HG02840 (cell line): ENCODE measurements at regions not wholly inside any gene's neighbourhood (a gene's known extent, or its start where the extent isn't known, plus 50 kb on each side); places are given as distances from the start of the nearest gene placed in this dataset.
A peak's percentile ranks its signal among the peaks of the same experiment; 100 is the strongest.
"Not testable (repeated sequence)": the region's sequence is repeated elsewhere in the genome, so short reads cannot be mapped to it uniquely, and the experiment has no call there.

Experiments used
- ATAC-seq: cut with Tn5 transposase; IDR thresholded peaks from one replicate; pipeline ENCODE4 v1.9.1; 2021; ENCODE audit warnings: mild to moderate bottlenecking, moderate library complexity, moderate number of reproducible peaks; ENCODE audit not compliant: unreplicated experiment, low FRiP score

GRCh38 chr4:170743633-170744032 lies 653.9 kb upstream of the AADAT start:
- no peak for ATAC-seq

GRCh38 chr4:170741856-170742255 lies 652.1 kb upstream of the AADAT start:
- ATAC-seq: no peak

GRCh38 chr4:170736710-170737109 lies 647.0 kb upstream of the AADAT start:
- ATAC-seq: no peak

GRCh38 chr4:170729897-170730296 lies 640.1 kb upstream of the AADAT start:
- ATAC-seq: no peak

- no peak for ATAC-seq
Observed at GRCh38 chr4:170729236-170729635, 639.5 kb upstream of the AADAT start.

- ATAC-seq: no peak
Observed at GRCh38 chr4:170724191-170724590, 634.4 kb upstream of the AADAT start.

GRCh38 chr4:170723171-170723570 lies 633.4 kb upstream of the AADAT start:
- no peak for ATAC-seq

GRCh38 chr4:170721812-170722373 lies 632.1 kb upstream of the AADAT start:
- ATAC-seq: no peak

- ATAC-seq: no peak
Observed at GRCh38 chr4:170716868-170717267, 627.1 kb upstream of the AADAT start.

GRCh38 chr4:170705907-170706306 lies 616.2 kb upstream of the AADAT start:
- ATAC-seq: no peak

- no peak for ATAC-seq
Observed at GRCh38 chr4:170700064-170700463, 610.3 kb upstream of the AADAT start.

GRCh38 chr4:170698334-170698733 lies 608.6 kb upstream of the AADAT start:
- ATAC-seq: peak; percentile 60

- peak; percentile 14 for ATAC-seq
Observed at GRCh38 chr4:170697845-170698244, 608.1 kb upstream of the AADAT start.

- ATAC-seq: no peak
Observed at GRCh38 chr4:170697045-170697444, 607.3 kb upstream of the AADAT start.

GRCh38 chr4:170691168-170691567 lies 601.4 kb upstream of the AADAT start:
- no peak for ATAC-seq

- ATAC-seq: no peak
Observed at GRCh38 chr4:170687751-170688150, 598.0 kb upstream of the AADAT start.

- not testable (repeated sequence) for ATAC-seq
Observed at GRCh38 chr4:170685701-170686100, 595.9 kb upstream of the AADAT start.

GRCh38 chr4:170682558-170683294 lies 593.0 kb upstream of the AADAT start:
- ATAC-seq: no peak

GRCh38 chr4:170682087-170682486 lies 592.3 kb upstream of the AADAT start:
- ATAC-seq: not testable (repeated sequence)

- no peak for ATAC-seq
Observed at GRCh38 chr4:170675568-170676262, 586.0 kb upstream of the AADAT start.

GRCh38 chr4:170674176-170674575 lies 584.4 kb upstream of the AADAT start:
- ATAC-seq: no peak
